HG02981 (cell line): ENCODE measurements at regions not wholly inside any gene's neighbourhood (a gene's known extent, or its start where the extent isn't known, plus 50 kb on each side); places are given as distances from the start of the nearest gene placed in this dataset.

Experiments
- ATAC-seq: cut with Tn5 transposase; IDR thresholded peaks from one replicate; pipeline ENCODE4 v1.9.1; 2021; ENCODE audit warnings: mild to moderate bottlenecking, moderate library complexity; ENCODE audit not compliant: unreplicated experiment

GRCh38 chr1:232386294-232386693, 243.6 kb downstream of the SIPA1L2 start:
- no peak for ATAC-seq

- ATAC-seq = no peak
These were observed 244.7 kb downstream of the SIPA1L2 start for GRCh38 chr1:232385221-232385620.

GRCh38 chr1:232384171-232384883, 245.6 kb downstream of the SIPA1L2 start:
- ATAC-seq = no peak

- no peak for ATAC-seq
These were observed 246.3 kb downstream of the SIPA1L2 start for GRCh38 chr1:232383455-232384123.

GRCh38 chr1:232382671-232383070, 247.3 kb downstream of the SIPA1L2 start:
- ATAC-seq = no peak

GRCh38 chr1:232381394-232382100, 248.4 kb downstream of the SIPA1L2 start:
- ATAC-seq = no peak

GRCh38 chr1:232380596-232380995, 249.3 kb downstream of the SIPA1L2 start:
- no peak for ATAC-seq

GRCh38 chr1:232380131-232380530, 249.8 kb downstream of the SIPA1L2 start:
- ATAC-seq = no peak

- ATAC-seq = no peak
These were observed 250.9 kb downstream of the SIPA1L2 start for GRCh38 chr1:232379063-232379434.

GRCh38 chr1:232378266-232379062, 251.5 kb downstream of the SIPA1L2 start:
- ATAC-seq = no peak

GRCh38 chr1:232377494-232377770, 252.5 kb downstream of the SIPA1L2 start:
- ATAC-seq = no peak

GRCh38 chr1:232376632-232377493, 253.1 kb downstream of the SIPA1L2 start:
- ATAC-seq = no peak

GRCh38 chr1:232372841-232373440, 257.0 kb downstream of the SIPA1L2 start:
- no peak for ATAC-seq

GRCh38 chr1:232372431-232372830, 257.5 kb downstream of the SIPA1L2 start:
- no peak for ATAC-seq

- ATAC-seq = no peak
These were observed 260.3 kb downstream of the SIPA1L2 start for GRCh38 chr1:232369451-232370296.

GRCh38 chr1:232368821-232369321, 261.1 kb downstream of the SIPA1L2 start:
- ATAC-seq = no peak

- ATAC-seq = no peak
These were observed 262.6 kb downstream of the SIPA1L2 start for GRCh38 chr1:232367293-232367692.

GRCh38 chr1:232364654-232365382, 265.1 kb downstream of the SIPA1L2 start:
- no peak for ATAC-seq
